ENCODE measurements at regions not wholly inside any gene's neighbourhood (a gene's known extent, or its start where the extent isn't known, plus 50 kb on each side); places are given as distances from the start of the nearest gene placed in this dataset.

- ATAC-seq (replicated peaks in 1 of 4) (no peak), DNase-seq (no peak)
- no peaks in the 10 kb centered on the region for H3K36me3 ChIP-seq (ENCODE audit: control insufficient read depth in 2 of 2, extremely low read depth in 1 of 2, insufficient read depth in 1 of 2, low read length in 1 of 2)
- no peak overlapping the region for H3K4me3 Mint-ChIP-seq
- CTCF ChIA-PET: no interaction called here
- H3K9me3 ChIP-seq: no peaks in the 10 kb centered on the region
- no peak overlapping the region for H3K4me3 ChIP-seq (ENCODE audit: control insufficient read depth in 1 of 2, extremely low read depth in 1 of 2, low read length in 1 of 2)
- WGBS (ENCODE audit: insufficient coverage): no CpG with 5 or more reads among the region's 3 CpGs
- POLR2A ChIA-PET: no interaction called here
- H3K27ac ChIP-seq (ENCODE audit: low read length): no peak overlapping the region
- H3K27me3 ChIP-seq (replicated peaks in 1 of 2; ENCODE audit: control insufficient read depth in 2 of 2, extremely low read depth in 1 of 2, insufficient read depth in 2 of 2, low read length in 1 of 2): no peaks in the 10 kb centered on the region
- no peaks in the 10 kb centered on the region for H3K4me1 ChIP-seq (ENCODE audit: control insufficient read depth in 1 of 2, extremely low read depth in 1 of 2, insufficient read depth in 2 of 2, low read length in 2 of 2)
- H3K36me3 Mint-ChIP-seq: no peaks in the 10 kb centered on the region
- no peaks in the 10 kb centered on the region for H3K9me3 Mint-ChIP-seq
- peaks cover 0 to 22% of the 10 kb centered on the region in 2 donors for H3K27me3 Mint-ChIP-seq
- no peak overlapping the region for H3K27ac Mint-ChIP-seq
- no peaks in the 10 kb centered on the region for H3K4me1 Mint-ChIP-seq
Measured at GRCh38 chrX:30414144-30414543, 105.0 kb upstream of the NR0B1 start.

GRCh38 chrX:30402366-30402765, 93.2 kb upstream of the NR0B1 start:
- no peaks in the 10 kb centered on the region for H3K36me3 Mint-ChIP-seq
- no peak overlapping the region for H3K4me3 Mint-ChIP-seq
- H3K27me3 Mint-ChIP-seq: peaks cover 2 to 19% of the 10 kb centered on the region in 2 donors
- POLR2A ChIA-PET: no interaction called here
- Histone ChIP-seq H3K27ac (ENCODE audit: low read length) (no peak overlapping the region), H3K4me1 (ENCODE audit: control insufficient read depth in 1 of 2, extremely low read depth in 1 of 2, insufficient read depth in 2 of 2, low read length in 2 of 2) (no peaks in the 10 kb centered on the region), H3K27me3 (replicated peaks in 1 of 2; ENCODE audit: control insufficient read depth in 2 of 2, extremely low read depth in 1 of 2, insufficient read depth in 2 of 2, low read length in 1 of 2) (no peaks in the 10 kb centered on the region), H3K9me3 (no peaks in the 10 kb centered on the region), H3K36me3 (ENCODE audit: control insufficient read depth in 2 of 2, extremely low read depth in 1 of 2, insufficient read depth in 1 of 2, low read length in 1 of 2) (no peaks in the 10 kb centered on the region), H3K4me3 (ENCODE audit: control insufficient read depth in 1 of 2, extremely low read depth in 1 of 2, low read length in 1 of 2) (no peak overlapping the region)
- WGBS (ENCODE audit: insufficient coverage): no CpG with 5 or more reads among the region's 1 CpG
- CTCF ChIA-PET: no interaction called here
- no peak overlapping the region for H3K27ac Mint-ChIP-seq
- no peaks in the 10 kb centered on the region for H3K4me1 Mint-ChIP-seq
- ATAC-seq (replicated peaks in 1 of 4) (no peak), DNase-seq (no peak)
- H3K9me3 Mint-ChIP-seq: no peaks in the 10 kb centered on the region

- Mint-ChIP-seq H3K27ac (no peak overlapping the region), H3K4me1 (no peaks in the 10 kb centered on the region), H3K36me3 (no peaks in the 10 kb centered on the region), H3K4me3 (no peak overlapping the region), H3K9me3 (peaks cover 0 to 8% (median 3%) of the 10 kb centered on the region in 3 donors), H3K27me3 (peaks cover 0 to 22% of the 10 kb centered on the region in 2 donors)
- no peaks in the 10 kb centered on the region for H3K36me3 ChIP-seq (ENCODE audit: control insufficient read depth in 2 of 2, extremely low read depth in 1 of 2, insufficient read depth in 1 of 2, low read length in 1 of 2)
- H3K9me3 ChIP-seq: no peaks in the 10 kb centered on the region
- no peaks in the 10 kb centered on the region for H3K27me3 ChIP-seq (replicated peaks in 1 of 2; ENCODE audit: control insufficient read depth in 2 of 2, extremely low read depth in 1 of 2, insufficient read depth in 2 of 2, low read length in 1 of 2)
- ChIA-PET POLR2A (no interaction called here), CTCF (interaction anchor here in 1 of 2 donors (0.6 kb wide), 1 partner anchor 245 kb away, joined by 4 read pairs; no protein-coding TSS in a partner anchor)
- H3K27ac ChIP-seq (ENCODE audit: low read length): no peak overlapping the region
- ATAC-seq (replicated peaks in 1 of 4) (no peak), DNase-seq (no peak)
- H3K4me1 ChIP-seq (ENCODE audit: control insufficient read depth in 1 of 2, extremely low read depth in 1 of 2, insufficient read depth in 2 of 2, low read length in 2 of 2): no peaks in the 10 kb centered on the region
- H3K4me3 ChIP-seq (ENCODE audit: control insufficient read depth in 1 of 2, extremely low read depth in 1 of 2, low read length in 1 of 2): no peak overlapping the region
- no CpG with 5 or more reads among the region's 3 CpGs for WGBS (ENCODE audit: insufficient coverage)
Measured at GRCh38 chrX:30388325-30388724, 79.1 kb upstream of the NR0B1 start.

- no peak overlapping the region for H3K27ac Mint-ChIP-seq
- Histone ChIP-seq H3K4me1 (ENCODE audit: control insufficient read depth in 1 of 2, extremely low read depth in 1 of 2, insufficient read depth in 2 of 2, low read length in 2 of 2) (no peaks in the 10 kb centered on the region), H3K4me3 (ENCODE audit: control insufficient read depth in 1 of 2, extremely low read depth in 1 of 2, low read length in 1 of 2) (no peak overlapping the region), H3K36me3 (ENCODE audit: control insufficient read depth in 2 of 2, extremely low read depth in 1 of 2, insufficient read depth in 1 of 2, low read length in 1 of 2) (no peaks in the 10 kb centered on the region), H3K9me3 (no peaks in the 10 kb centered on the region), H3K27ac (ENCODE audit: low read length) (no peak overlapping the region), H3K27me3 (replicated peaks in 1 of 2; ENCODE audit: control insufficient read depth in 2 of 2, extremely low read depth in 1 of 2, insufficient read depth in 2 of 2, low read length in 1 of 2) (no peaks in the 10 kb centered on the region)
- peaks cover 1 to 8% of the 10 kb centered on the region in 2 donors for H3K27me3 Mint-ChIP-seq
- DNase-seq (no peak), ATAC-seq (replicated peaks in 1 of 4) (no peak)
- CTCF ChIA-PET: no interaction called here
- H3K36me3 Mint-ChIP-seq: no peaks in the 10 kb centered on the region
- POLR2A ChIA-PET: no interaction called here
- no CpG with 5 or more reads among the region's 3 CpGs for WGBS (ENCODE audit: insufficient coverage)
- no peak overlapping the region for H3K4me3 Mint-ChIP-seq
- H3K9me3 Mint-ChIP-seq: peaks cover 0 to 3% (median 0%) of the 10 kb centered on the region in 3 donors
- H3K4me1 Mint-ChIP-seq: no peaks in the 10 kb centered on the region
Measured at GRCh38 chrX:30373951-30374350, 64.8 kb upstream of the NR0B1 start.

GRCh38 chrX:30373479-30373878, 64.3 kb upstream of the NR0B1 start:
- H3K27me3 Mint-ChIP-seq: peaks cover 1 to 8% of the 10 kb centered on the region in 2 donors
- no peak overlapping the region for H3K4me3 Mint-ChIP-seq
- Histone ChIP-seq H3K27ac (ENCODE audit: low read length) (no peak overlapping the region), H3K27me3 (replicated peaks in 1 of 2; ENCODE audit: control insufficient read depth in 2 of 2, extremely low read depth in 1 of 2, insufficient read depth in 2 of 2, low read length in 1 of 2) (no peaks in the 10 kb centered on the region), H3K36me3 (ENCODE audit: control insufficient read depth in 2 of 2, extremely low read depth in 1 of 2, insufficient read depth in 1 of 2, low read length in 1 of 2) (no peaks in the 10 kb centered on the region), H3K4me1 (ENCODE audit: control insufficient read depth in 1 of 2, extremely low read depth in 1 of 2, insufficient read depth in 2 of 2, low read length in 2 of 2) (no peaks in the 10 kb centered on the region), H3K4me3 (ENCODE audit: control insufficient read depth in 1 of 2, extremely low read depth in 1 of 2, low read length in 1 of 2) (no peak overlapping the region), H3K9me3 (no peaks in the 10 kb centered on the region)
- CTCF ChIA-PET: no interaction called here
- DNase-seq (no peak), ATAC-seq (replicated peaks in 1 of 4) (no peak)
- peaks cover 0 to 3% (median 0%) of the 10 kb centered on the region in 3 donors for H3K9me3 Mint-ChIP-seq
- no peak overlapping the region for H3K27ac Mint-ChIP-seq
- WGBS (ENCODE audit: insufficient coverage): 80% methylated on average over 1 of the region's 5 CpGs
- no peaks in the 10 kb centered on the region for H3K36me3 Mint-ChIP-seq
- no peaks in the 10 kb centered on the region for H3K4me1 Mint-ChIP-seq
- POLR2A ChIA-PET: no interaction called here

GRCh38 chrX:30364229-30364628, 55.0 kb upstream of the NR0B1 start:
- Mint-ChIP-seq H3K27ac (no peak overlapping the region), H3K27me3 (no peaks in the 10 kb centered on the region), H3K9me3 (no peaks in the 10 kb centered on the region), H3K4me1 (no peaks in the 10 kb centered on the region), H3K36me3 (no peaks in the 10 kb centered on the region), H3K4me3 (no peak overlapping the region)
- ChIA-PET POLR2A (no interaction called here), CTCF (no interaction called here)
- Histone ChIP-seq H3K27me3 (replicated peaks in 1 of 2; ENCODE audit: control insufficient read depth in 2 of 2, extremely low read depth in 1 of 2, insufficient read depth in 2 of 2, low read length in 1 of 2) (no peaks in the 10 kb centered on the region), H3K27ac (ENCODE audit: low read length) (no peak overlapping the region), H3K4me3 (ENCODE audit: control insufficient read depth in 1 of 2, extremely low read depth in 1 of 2, low read length in 1 of 2) (no peak overlapping the region), H3K36me3 (ENCODE audit: control insufficient read depth in 2 of 2, extremely low read depth in 1 of 2, insufficient read depth in 1 of 2, low read length in 1 of 2) (no peaks in the 10 kb centered on the region), H3K9me3 (no peaks in the 10 kb centered on the region), H3K4me1 (ENCODE audit: control insufficient read depth in 1 of 2, extremely low read depth in 1 of 2, insufficient read depth in 2 of 2, low read length in 2 of 2) (no peaks in the 10 kb centered on the region)
- no CpG with 5 or more reads among the region's 3 CpGs for WGBS (ENCODE audit: insufficient coverage)
- ATAC-seq (replicated peaks in 1 of 4): no peak
- DNase-seq: no peak
